ENCODE measurements at regions not wholly inside any gene's neighbourhood (a gene's known extent, or its start where the extent isn't known, plus 50 kb on each side); places are given as distances from the start of the nearest gene placed in this dataset.

DNA sequence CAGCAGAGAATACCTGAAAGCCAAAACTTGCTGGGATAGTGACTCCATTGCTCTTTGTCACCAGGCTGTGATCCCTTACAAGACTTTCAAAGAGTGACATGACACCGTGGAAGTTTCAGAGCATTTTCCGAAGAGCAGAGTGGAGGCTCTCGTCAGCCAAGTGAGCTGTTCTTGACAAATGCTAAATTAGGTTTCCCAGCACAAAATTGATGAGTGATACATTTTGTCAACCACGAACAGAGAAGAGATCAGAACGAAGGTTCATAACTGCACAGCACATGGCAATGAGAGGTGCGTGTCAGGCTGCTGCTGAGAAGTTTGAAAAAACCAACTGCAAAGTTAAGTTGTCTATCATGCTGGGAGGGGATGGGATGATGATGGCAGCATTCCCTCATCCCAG lies 184.4 kb upstream of the C1orf174 start:
- H2AFZ ChIP-seq (replicated peaks; ENCODE audit: low read length, poor library complexity) = no peak overlapping the region
- no peak overlapping the region for H2BK5ac ChIP-seq (ENCODE audit: low read depth, low read length, poor library complexity, severe bottlenecking)
- H3K27me3 ChIP-seq (ENCODE audit: control insufficient read depth, insufficient read depth, low read length) = no peaks in the 10 kb centered on the region
- no peak overlapping the region for H3K23ac ChIP-seq (ENCODE audit: low read depth, low read length)
- no peak overlapping the region for H2BK120ac ChIP-seq (ENCODE audit: low read depth, low read length)
- H3K9me3 ChIP-seq (ENCODE audit: control insufficient read depth, insufficient read depth, low read length) = peaks cover 40% of the 10 kb centered on the region
- CTCF ChIA-PET = no interaction called here
- no peak overlapping the region for H3K56ac ChIP-seq (ENCODE audit: extremely low read depth, insufficient read depth, low read length)
- no peaks in the 10 kb centered on the region for H3K4me1 ChIP-seq (ENCODE audit: control insufficient read depth, insufficient read depth, low read length)
- TF ChIP-seq POLR2A (IDR thresholded peaks at IDR 0.05; ENCODE audit: low read depth, low read length) (no peak), CEBPB (IDR thresholded peaks at IDR 0.05; ENCODE audit: low read depth, low read length) (no peak)
- H3K18ac ChIP-seq (ENCODE audit: low read depth, low read length) = no peak overlapping the region
- no peak overlapping the region for H2AK5ac ChIP-seq (ENCODE audit: low read depth, low read length)
- H3K4me2 ChIP-seq (ENCODE audit: low read depth, low read length) = no peak overlapping the region
- no peaks in the 10 kb centered on the region for H4K20me1 ChIP-seq (ENCODE audit: insufficient read depth, low read length)
- no peak overlapping the region for H3K14ac ChIP-seq (replicated peaks; ENCODE audit: low read depth, low read length)
- no TSS peak for BruUV-seq (replicated peaks)
- dilution Hi-C loops (cut with HindIII; ENCODE audit: low sequenced_read_pairs, unreplicated experiment) = no loop called here
- H4K5ac ChIP-seq (ENCODE audit: low read depth, low read length) = no peak overlapping the region
- H3K9ac ChIP-seq (ENCODE audit: low read depth, low read length) = no peak overlapping the region
- H3K9me1 ChIP-seq (ENCODE audit: insufficient read depth, low read length) = no peaks in the 10 kb centered on the region
- H3K36me3 ChIP-seq (ENCODE audit: control insufficient read depth, insufficient read depth, low read length) = no peaks in the 10 kb centered on the region
- H2AK9ac ChIP-seq (replicated peaks; ENCODE audit: low read depth, low read length, poor library complexity) = no peak overlapping the region
- 4% methylated on average over 4 of the region's 6 CpGs; no CpG with 5 or more reads in 1 of the 2 experiments for WGBS, 2 experiments (ENCODE audit: extremely low coverage in 2 of 2, insufficient read length in 1 of 2)
- H3K4ac ChIP-seq (ENCODE audit: low read depth, low read length) = no peak overlapping the region
- no peaks in the 10 kb centered on the region for H3K79me1 ChIP-seq (ENCODE audit: low read depth in 1 of 2, low read length in 2 of 2)
- ATAC-seq (ENCODE audit: low read depth) (no peak), DNase-seq (no peak)
- H4K91ac ChIP-seq (ENCODE audit: insufficient read depth, low read depth, low read length) = no peak overlapping the region
- POLR2A ChIA-PET (ENCODE audit: unreplicated experiment) = no interaction called here
- no peak overlapping the region for H2BK20ac ChIP-seq (ENCODE audit: low read depth, low read length)
- H3K4me3 ChIP-seq (ENCODE audit: insufficient read depth, low read depth, low read length) = no peak overlapping the region
- intact Hi-C loops (cut with micrococcal nuclease) = no loop called here
- H2BK15ac ChIP-seq (ENCODE audit: low read depth, low read length) = no peak overlapping the region
- in situ Hi-C loops (cut with MboI; ENCODE audit: low sequenced_read_pairs) = no loop called here
- no peak overlapping the region for H4K8ac ChIP-seq (ENCODE audit: low read depth in 2 of 2, low read length in 2 of 2)
- H3K27ac ChIP-seq (ENCODE audit: insufficient read depth, low read length) = no peak overlapping the region
